ENCODE measurements at regions not wholly inside any gene's neighbourhood (a gene's known extent, or its start where the extent isn't known, plus 50 kb on each side); places are given as distances from the start of the nearest gene placed in this dataset.

- no peak for TF ChIP-seq CAMTA2 (CRISPR knock-in tag; IDR thresholded peaks at IDR 0.05; ENCODE audit: borderline replicate concordance)
- TF ChIP-seq ZKSCAN8 (CRISPR knock-in tag; IDR thresholded peaks at IDR 0.05; ENCODE audit: borderline replicate concordance) = no peak
- no peak for TF ChIP-seq SNRNP70 (IDR thresholded peaks at IDR 0.05; ENCODE audit: low read depth, low read length)
- TF ChIP-seq RAD21 (CRISPR knock-in tag; IDR thresholded peaks at IDR 0.05) = no peak
These were observed 83.2 kb upstream of the LEP start (continued) for GRCh38 chr7:128157906-128158305.

DNA sequence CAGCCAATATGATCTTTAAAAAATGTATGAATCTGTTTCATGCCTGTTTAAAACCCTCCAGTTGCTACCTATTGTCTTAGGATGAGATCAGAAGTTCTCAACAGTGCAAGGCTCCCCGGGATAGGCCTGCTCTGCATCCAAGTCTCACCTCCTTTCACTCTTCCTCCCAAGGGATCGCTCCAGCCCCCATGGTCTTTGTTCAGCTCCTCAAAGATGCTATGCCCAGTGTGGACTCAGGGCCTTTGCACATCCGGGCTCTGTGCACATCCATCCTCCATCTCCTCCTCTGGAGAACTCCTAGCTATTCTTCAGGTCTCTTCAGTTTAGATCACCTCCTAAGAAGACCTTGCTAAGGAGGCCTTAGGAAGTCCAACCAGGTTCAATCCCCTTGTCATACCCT, 82.7 kb upstream of the LEP start:
- no peak overlapping the region for H3K4me2 ChIP-seq (ENCODE audit: low read depth, low read length)
- no TSS peak for BruUV-seq (replicated peaks)
- intact Hi-C loops (cut with micrococcal nuclease; ENCODE audit: unreplicated experiment) = no loop called here
- no peaks in the 10 kb centered on the region for H3K4me1 ChIP-seq (ENCODE audit: insufficient read depth, low read length)
- no peaks in the 10 kb centered on the region for H3K79me2 ChIP-seq (ENCODE audit: insufficient read depth, low read length)
- CTCF ChIA-PET (ENCODE audit: low intra/inter-chr PET ratio, low total read pairs) = no interaction called here
- no peak overlapping the region for H2AFZ ChIP-seq (ENCODE audit: low read length)
- DNase-seq (ENCODE audit: low spot score) (no peak), ATAC-seq (no peak), FAIRE-seq (no peak)
- no peak overlapping the region for H3K4me3 ChIP-seq (replicated peaks in 1 of 3; ENCODE audit: insufficient read depth in 1 of 3, low read depth in 2 of 3, low read length in 3 of 3)
- WGBS (ENCODE audit: low lambda C conversion rate) = 0% methylated on average over 3 of the region's 3 CpGs
- H3K27ac ChIP-seq (ENCODE audit: extremely low read length, insufficient read depth, low read length) = no peak overlapping the region
- TF ChIP-seq TEF (CRISPR knock-in tag; IDR thresholded peaks at IDR 0.05) = no peak
- TF ChIP-seq CEBPG (CRISPR knock-in tag; IDR thresholded peaks at IDR 0.05) = no peak
- in situ Hi-C loops (cut with HindIII; ENCODE audit: extremely low pct_ligation_motif_present, low pct_unique_long_range_greater_than_20kb) = no loop called here
- H3K36me3 ChIP-seq (replicated peaks in 1 of 2; ENCODE audit: control insufficient read depth in 1 of 2, insufficient read depth in 2 of 2, low read length in 2 of 2) = no peaks in the 10 kb centered on the region
- H3K9ac ChIP-seq (ENCODE audit: insufficient read depth, low read depth, low read length) = no peak overlapping the region
- POLR2A ChIA-PET = no interaction called here
- peaks cover 5 to 57% of the 10 kb centered on the region in 2 experiments; a peak in 4 of 5 replicates for H3K27me3 ChIP-seq (ENCODE audit: control insufficient read depth in 1 of 2, insufficient read depth in 2 of 2, low read length in 2 of 2)
- no peaks in the 10 kb centered on the region for H4K20me1 ChIP-seq (ENCODE audit: insufficient read depth, low read length)
- H3K9me3 ChIP-seq (ENCODE audit: low read length) = no peaks in the 10 kb centered on the region

DNA sequence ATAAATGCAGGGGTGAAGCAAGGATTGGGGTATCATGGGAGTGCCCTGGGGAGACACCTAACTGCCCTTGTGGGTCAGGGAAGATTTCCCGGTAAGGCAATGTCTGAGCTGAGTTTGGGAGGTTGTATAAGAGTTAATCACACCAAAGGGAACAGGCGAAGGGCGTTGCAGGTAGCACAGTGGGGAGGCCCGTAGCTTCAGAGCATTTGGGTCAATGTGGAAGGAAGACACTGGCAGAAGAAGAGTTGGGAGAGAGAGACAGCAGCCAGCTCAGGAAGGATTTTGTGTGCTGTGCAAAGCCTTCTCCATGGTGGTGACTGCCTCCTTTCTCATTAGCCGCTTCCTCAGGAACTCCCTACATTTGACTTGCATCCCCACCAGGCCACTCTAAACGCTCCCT, 80.8 kb upstream of the LEP start:
- peaks cover 6 to 56% of the 10 kb centered on the region in 2 experiments; a peak in 4 of 5 replicates for H3K27me3 ChIP-seq (ENCODE audit: control insufficient read depth in 1 of 2, insufficient read depth in 2 of 2, low read length in 2 of 2)
- H3K9me3 ChIP-seq (ENCODE audit: low read length) = no peaks in the 10 kb centered on the region
- H3K36me3 ChIP-seq (replicated peaks in 1 of 2; ENCODE audit: control insufficient read depth in 1 of 2, insufficient read depth in 2 of 2, low read length in 2 of 2) = no peaks in the 10 kb centered on the region
- TF ChIP-seq SRSF4 (IDR thresholded peaks at IDR 0.05; ENCODE audit: low read depth, low read length, poor library complexity, severe bottlenecking) (no peak), SMYD3 (CRISPR knock-in tag; IDR thresholded peaks at IDR 0.05) (no peak), ZNF777 (CRISPR knock-in tag; IDR thresholded peaks at IDR 0.05) (no peak), HNRNPL (IDR thresholded peaks at IDR 0.05; ENCODE audit: low read depth, low read length) (no peak), MIER3 (CRISPR knock-in tag; IDR thresholded peaks at IDR 0.05; ENCODE audit: borderline replicate concordance) (no peak), KAT2B (IDR thresholded peaks at IDR 0.05; ENCODE audit: borderline replicate concordance, low read depth, low read length) (no peak), SIN3A (IDR thresholded peaks at IDR 0.05; ENCODE audit: borderline replicate concordance, low read depth, low read length) (no peak), ZFYVE20 (CRISPR knock-in tag; IDR thresholded peaks at IDR 0.05; ENCODE audit: borderline replicate concordance, low read depth) (no peak), FOXM1 (CRISPR knock-in tag; IDR thresholded peaks at IDR 0.05) (no peak)
- TF ChIP-seq, protein P1, sequence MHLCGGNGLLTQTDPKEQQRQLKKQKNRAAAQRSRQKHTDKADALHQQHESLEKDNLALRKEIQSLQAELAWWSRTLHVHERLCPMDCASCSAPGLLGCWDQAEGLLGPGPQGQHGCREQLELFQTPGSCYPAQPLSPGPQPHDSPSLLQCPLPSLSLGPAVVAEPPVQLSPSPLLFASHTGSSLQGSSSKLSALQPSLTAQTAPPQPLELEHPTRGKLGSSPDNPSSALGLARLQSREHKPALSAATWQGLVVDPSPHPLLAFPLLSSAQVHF (CRISPR knock-in tag; IDR thresholded peaks at IDR 0.05) = no peak
- no peak overlapping the region for H3K9ac ChIP-seq (ENCODE audit: insufficient read depth, low read depth, low read length)
- ChIA-PET POLR2A (no interaction called here), CTCF (ENCODE audit: low intra/inter-chr PET ratio, low total read pairs) (no interaction called here)
- WGBS (ENCODE audit: low lambda C conversion rate) = 6% methylated on average over 4 of the region's 6 CpGs
- no peak overlapping the region for H2AFZ ChIP-seq (ENCODE audit: low read length)
- no TSS peak for BruUV-seq (replicated peaks)
- H3K4me3 ChIP-seq (replicated peaks in 1 of 3; ENCODE audit: insufficient read depth in 1 of 3, low read depth in 2 of 3, low read length in 3 of 3) = no peak overlapping the region
- in situ Hi-C loops (cut with HindIII; ENCODE audit: extremely low pct_ligation_motif_present, low pct_unique_long_range_greater_than_20kb) (no loop called here), intact Hi-C loops (cut with micrococcal nuclease; ENCODE audit: unreplicated experiment) (no loop called here)
- H3K4me2 ChIP-seq (ENCODE audit: low read depth, low read length) = no peak overlapping the region
- H4K20me1 ChIP-seq (ENCODE audit: insufficient read depth, low read length) = no peaks in the 10 kb centered on the region
- no peaks in the 10 kb centered on the region for H3K4me1 ChIP-seq (ENCODE audit: insufficient read depth, low read length)
- H3K27ac ChIP-seq (ENCODE audit: extremely low read length, insufficient read depth, low read length) = no peak overlapping the region
- DNase-seq (ENCODE audit: low spot score) (no peak), FAIRE-seq (no peak), ATAC-seq (no peak)
- H3K79me2 ChIP-seq (ENCODE audit: insufficient read depth, low read length) = no peaks in the 10 kb centered on the region
